SU-DHL-6 (cell line): ENCODE measurements at regions not wholly inside any gene's neighbourhood (a gene's known extent, or its start where the extent isn't known, plus 50 kb on each side); places are given as distances from the start of the nearest gene placed in this dataset.

ENCODE experiments used
- CTCF ChIP-seq: fragments of 200-600 bp; sonication (generic); IDR thresholded peaks from one replicate; pipeline ENCODE4 v1.5.1; 2017; ENCODE audit warnings: antibody characterized with exemption, mild to moderate bottlenecking, low read length, moderate library complexity; ENCODE audit not compliant: insufficient read depth, poor library complexity, severe bottlenecking
- EZH2phosphoT487 ChIP-seq: fragments of 200-600 bp; sonication (generic), shearing (Covaris generic); conservative IDR thresholded peaks from 2 replicates; pipeline ENCODE4 v1.6.1; 2018; ENCODE audit warnings: mild to moderate bottlenecking, antibody characterized with exemption, low read length, moderate library complexity, mixed read lengths

- TF ChIP-seq CTCF (no peak), EZH2phosphoT487 (no peak)
Measured at GRCh38 chr5:39489263-39489662, 64.5 kb upstream of the DAB2 start.
